Skeletal muscle cell (primary cell): ENCODE measurements at regions not wholly inside any gene's neighbourhood (a gene's known extent, or its start where the extent isn't known, plus 50 kb on each side); places are given as distances from the start of the nearest gene placed in this dataset.
A peak's percentile ranks its signal among the peaks of the same experiment; 100 is the strongest.
"Not testable (repeated sequence)": the region's sequence is repeated elsewhere in the genome, so short reads cannot be mapped to it uniquely, and the experiment has no call there.

Experiments
- DNase-seq: peaks from one replicate; pipeline ENCODE4 v3.0.0-alpha.2; 2010; ENCODE audit warnings: low read depth
- H3K4me3 ChIP-seq: 2 replicates; pipeline ENCODE4 v1.5.1; 2011; ENCODE audit warnings: low read depth, mild to moderate bottlenecking, control low read depth, low read length, moderate library complexity

GRCh38 chr1:185528084-185528676, 206.0 kb upstream of the HMCN1 start:
- no peak overlapping the region for H3K4me3 ChIP-seq
- no peak for DNase-seq

- no peak overlapping the region for H3K4me3 ChIP-seq
- DNase-seq, result no peak
Observed at GRCh38 chr1:185526344-185527307, 207.6 kb upstream of the HMCN1 start.

GRCh38 chr1:185520188-185520920, 203.3 kb upstream of the IVNS1ABP start:
- DNase-seq, result peak; percentile 6
- H3K4me3 ChIP-seq, result no peak overlapping the region

- no peak for DNase-seq
- no peak overlapping the region for H3K4me3 ChIP-seq
Observed at GRCh38 chr1:185517808-185518419, 200.9 kb upstream of the IVNS1ABP start.

- not testable (repeated sequence) for H3K4me3 ChIP-seq, DNase-seq
Observed at GRCh38 chr1:185517301-185517700, 200.3 kb upstream of the IVNS1ABP start.

- no peak overlapping the region for H3K4me3 ChIP-seq
- no peak for DNase-seq
Observed at GRCh38 chr1:185515696-185516095, 198.7 kb upstream of the IVNS1ABP start.

GRCh38 chr1:185514311-185514710, 197.3 kb upstream of the IVNS1ABP start:
- no peak for DNase-seq
- H3K4me3 ChIP-seq, result no peak overlapping the region

GRCh38 chr1:185512442-185512841, 195.4 kb upstream of the IVNS1ABP start:
- H3K4me3 ChIP-seq, result no peak overlapping the region
- DNase-seq, result no peak

- H3K4me3 ChIP-seq, result no peak overlapping the region
- no peak for DNase-seq
Observed at GRCh38 chr1:185501099-185501498, 184.1 kb upstream of the IVNS1ABP start.

- DNase-seq, result peak; percentile 87
- H3K4me3 ChIP-seq, result no peak overlapping the region
Observed at GRCh38 chr1:185500001-185500626, 183.1 kb upstream of the IVNS1ABP start.

- DNase-seq, result no peak
Observed at GRCh38 chr1:185498207-185498606, 181.2 kb upstream of the IVNS1ABP start.

GRCh38 chr1:185497177-185497576, 180.1 kb upstream of the IVNS1ABP start:
- no peak overlapping the region for H3K4me3 ChIP-seq
- no peak for DNase-seq

More at GRCh38 chr1:185498207-185498606, 181.2 kb upstream of the IVNS1ABP start:
- H3K4me3 ChIP-seq, result no peak overlapping the region

- DNase-seq, result no peak
- H3K4me3 ChIP-seq, result no peak overlapping the region
Observed at GRCh38 chr1:185495898-185496297, 178.9 kb upstream of the IVNS1ABP start.

GRCh38 chr1:185495007-185495406, 178.0 kb upstream of the IVNS1ABP start:
- DNase-seq, result no peak
- no peak overlapping the region for H3K4me3 ChIP-seq

GRCh38 chr1:185492089-185492825, 175.2 kb upstream of the IVNS1ABP start:
- no peak for DNase-seq
- no peak overlapping the region for H3K4me3 ChIP-seq

GRCh38 chr1:185491604-185492003, 174.6 kb upstream of the IVNS1ABP start:
- no peak for DNase-seq
- H3K4me3 ChIP-seq, result no peak overlapping the region

- no peak overlapping the region for H3K4me3 ChIP-seq
- DNase-seq, result no peak
Observed at GRCh38 chr1:185490924-185491323, 173.9 kb upstream of the IVNS1ABP start.

GRCh38 chr1:185489406-185489805, 172.4 kb upstream of the IVNS1ABP start:
- no peak overlapping the region for H3K4me3 ChIP-seq
- DNase-seq, result no peak

- H3K4me3 ChIP-seq, result no peak overlapping the region
- no peak for DNase-seq
Observed at GRCh38 chr1:185488808-185489207, 171.8 kb upstream of the IVNS1ABP start.
